ENCODE measurements at regions not wholly inside any gene's neighbourhood (a gene's known extent, or its start where the extent isn't known, plus 50 kb on each side); places are given as distances from the start of the nearest gene placed in this dataset.

DNA sequence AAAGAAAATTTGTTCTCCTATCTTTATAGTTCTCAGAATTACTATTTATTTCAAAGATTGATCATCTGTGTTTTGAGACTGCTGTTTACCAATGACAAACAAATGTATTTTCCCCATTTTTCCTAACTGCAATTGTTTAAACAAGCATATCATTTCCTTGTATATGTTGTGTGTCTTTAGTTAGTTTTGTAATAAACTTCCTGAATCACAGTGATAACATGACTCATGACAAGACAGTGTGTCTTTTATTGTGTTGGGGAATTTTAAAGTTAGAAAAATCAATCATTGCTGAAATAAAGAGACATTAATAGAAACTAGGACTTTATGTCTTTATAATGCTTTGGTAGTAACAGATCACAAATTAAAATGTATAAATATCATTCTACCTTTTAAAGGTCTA is 348.5 kb downstream of the KCNJ2 start:
- TF ChIP-seq, protein P1, sequence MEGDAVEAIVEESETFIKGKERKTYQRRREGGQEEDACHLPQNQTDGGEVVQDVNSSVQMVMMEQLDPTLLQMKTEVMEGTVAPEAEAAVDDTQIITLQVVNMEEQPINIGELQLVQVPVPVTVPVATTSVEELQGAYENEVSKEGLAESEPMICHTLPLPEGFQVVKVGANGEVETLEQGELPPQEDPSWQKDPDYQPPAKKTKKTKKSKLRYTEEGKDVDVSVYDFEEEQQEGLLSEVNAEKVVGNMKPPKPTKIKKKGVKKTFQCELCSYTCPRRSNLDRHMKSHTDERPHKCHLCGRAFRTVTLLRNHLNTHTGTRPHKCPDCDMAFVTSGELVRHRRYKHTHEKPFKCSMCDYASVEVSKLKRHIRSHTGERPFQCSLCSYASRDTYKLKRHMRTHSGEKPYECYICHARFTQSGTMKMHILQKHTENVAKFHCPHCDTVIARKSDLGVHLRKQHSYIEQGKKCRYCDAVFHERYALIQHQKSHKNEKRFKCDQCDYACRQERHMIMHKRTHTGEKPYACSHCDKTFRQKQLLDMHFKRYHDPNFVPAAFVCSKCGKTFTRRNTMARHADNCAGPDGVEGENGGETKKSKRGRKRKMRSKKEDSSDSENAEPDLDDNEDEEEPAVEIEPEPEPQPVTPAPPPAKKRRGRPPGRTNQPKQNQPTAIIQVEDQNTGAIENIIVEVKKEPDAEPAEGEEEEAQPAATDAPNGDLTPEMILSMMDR (IDR thresholded peaks at IDR 0.05), result no peak
- no peak for TF ChIP-seq POLR2AphosphoS5 (IDR thresholded peaks at IDR 0.05)

Data from stomach (tissue), 4 donors.